HCT116 (cell line): ENCODE measurements at regions not wholly inside any gene's neighbourhood (a gene's known extent, or its start where the extent isn't known, plus 50 kb on each side); places are given as distances from the start of the nearest gene placed in this dataset.

ENCODE experiments used
- POLR2A ChIP-seq: IDR thresholded peaks from 2 replicates; pipeline ENCODE4 v1.7.0; 2011; ENCODE audit warnings: borderline replicate concordance; ENCODE audit not compliant: insufficient read depth, insufficient read length; ENCODE audit errors: extremely low read depth
- SP1 ChIP-seq: IDR thresholded peaks from 2 replicates; pipeline ENCODE4 v1.6.1; 2012; ENCODE audit warnings: low read depth

GRCh38 chr13:111659219-111659775, 338.9 kb downstream of the TEX29 start:
- TF ChIP-seq POLR2A (no peak), SP1 (no peak)
